DND-41 (cell line): ENCODE measurements at regions not wholly inside any gene's neighbourhood (a gene's known extent, or its start where the extent isn't known, plus 50 kb on each side); places are given as distances from the start of the nearest gene placed in this dataset.

Experiments used
- ATAC-seq: fragments of 200-7000 bp; cut with Tn5 transposase; 3 replicates; pipeline ENCODE4 v1.9.1; 2021; ENCODE audit warnings: low read depth; ENCODE audit not compliant: insufficient read depth
- DNase-seq: peaks from one replicate; pipeline ENCODE4 v3.0.0-alpha.2; 2020
- H2AFZ ChIP-seq: 2 replicates; pipeline ENCODE4 v1.6.0; 2012; ENCODE audit warnings: low read depth, low read length
- H3K27ac ChIP-seq: 2 replicates; pipeline ENCODE4 v1.5.1; 2012; ENCODE audit warnings: low read length, inconsistent platforms
- H3K27me3 ChIP-seq: fragments of 200-600 bp; sonication (generic); 2 replicates; pipeline ENCODE4 v1.6.0; 2012; ENCODE audit warnings: low read length, mild to moderate bottlenecking, inconsistent platforms; ENCODE audit not compliant: insufficient read depth, poor library complexity
- H3K36me3 ChIP-seq: 2 replicates; pipeline ENCODE4 v1.5.1; 2012; ENCODE audit warnings: low read length, inconsistent platforms; ENCODE audit not compliant: insufficient read depth
- H3K4me1 ChIP-seq: 2 replicates; pipeline ENCODE4 v1.5.1; 2012; ENCODE audit warnings: mild to moderate bottlenecking, low read length; ENCODE audit not compliant: insufficient read depth
- H3K4me2 ChIP-seq: 2 replicates; pipeline ENCODE4 v1.6.0; 2012; ENCODE audit warnings: mild to moderate bottlenecking, moderate library complexity, low read length, inconsistent platforms; ENCODE audit not compliant: insufficient read depth
- H3K4me3 ChIP-seq, 2 experiments: fragments of 200-600 bp in 1 of 2; shearing (Covaris generic) in 1 of 2; 2 replicates each; pipeline ENCODE4 v1.5.1; 2012 to 2016; ENCODE audit warnings: inconsistent platforms in 2 of 2, low read length in 2 of 2, mild to moderate bottlenecking in 2 of 2, low read depth in 1 of 2, moderate library complexity in 1 of 2
- H3K79me2 ChIP-seq: 2 replicates; pipeline ENCODE4 v1.6.0; 2012; ENCODE audit warnings: low read length, inconsistent platforms; ENCODE audit not compliant: insufficient read depth
- H3K9ac ChIP-seq: 2 replicates; pipeline ENCODE4 v1.6.0; 2012; ENCODE audit warnings: low read depth, mild to moderate bottlenecking, inconsistent platforms, low read length, moderate library complexity
- H3K9me3 ChIP-seq: 2 replicates; pipeline ENCODE4 v1.5.1; 2012; ENCODE audit warnings: low read length, moderate library complexity, mild to moderate bottlenecking, inconsistent platforms; ENCODE audit not compliant: insufficient read depth, severe bottlenecking
- H4K20me1 ChIP-seq: 2 replicates; pipeline ENCODE4 v1.6.0; 2012; ENCODE audit warnings: low read length; ENCODE audit not compliant: insufficient read depth
- CTCF ChIP-seq: IDR thresholded peaks from 2 replicates; pipeline ENCODE4 v1.5.1; 2012; ENCODE audit warnings: borderline replicate concordance, low read length, moderate library complexity, mild to moderate bottlenecking; ENCODE audit not compliant: poor library complexity, severe bottlenecking; ENCODE audit errors: extremely low read depth
- EZH2 ChIP-seq: IDR thresholded peaks from 3 replicates; pipeline ENCODE4 v1.6.1; 2012; ENCODE audit warnings: borderline replicate concordance, low read depth, mild to moderate bottlenecking, moderate library complexity, low read length, inconsistent platforms; ENCODE audit not compliant: severe bottlenecking

DNA sequence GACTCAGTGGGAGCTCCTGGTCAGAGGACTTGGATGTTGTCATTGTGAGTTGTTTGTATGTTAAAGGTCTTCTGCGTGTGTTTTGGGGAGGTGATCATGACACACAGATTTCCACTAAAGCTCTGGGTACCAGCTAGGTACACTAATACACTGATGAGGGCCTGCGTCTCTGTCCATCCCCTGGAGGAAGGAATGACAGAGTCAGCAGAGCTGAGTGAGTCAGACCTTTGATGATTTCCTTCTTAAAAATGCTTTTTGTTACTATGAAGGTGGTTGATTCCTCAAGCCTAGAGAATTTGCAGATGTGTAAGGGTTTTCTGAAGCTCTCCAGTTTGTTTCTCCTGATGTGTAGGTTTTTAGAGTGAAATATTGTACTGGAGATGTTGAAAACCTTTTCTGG lies 424.1 kb upstream of the TPM1 start:
- TF ChIP-seq EZH2 (no peak), CTCF (no peak)
- DNase-seq: no peak
- no peaks in the 10 kb centered on the region for H3K9me3 ChIP-seq
- H3K9ac ChIP-seq: no peak overlapping the region
- H4K20me1 ChIP-seq: no peaks in the 10 kb centered on the region
- H3K36me3 ChIP-seq: no peaks in the 10 kb centered on the region
- ATAC-seq: no peak
- H3K4me2 ChIP-seq: no peak overlapping the region
- H3K79me2 ChIP-seq: no peaks in the 10 kb centered on the region
- H2AFZ ChIP-seq: no peak overlapping the region
- H3K27ac ChIP-seq: no peak overlapping the region
- H3K4me1 ChIP-seq: no peaks in the 10 kb centered on the region
- H3K27me3 ChIP-seq: peaks cover 3% of the 10 kb centered on the region
- no peak overlapping the region for H3K4me3 ChIP-seq

- no peaks in the 10 kb centered on the region for H3K4me1 ChIP-seq
- H3K79me2 ChIP-seq: no peaks in the 10 kb centered on the region
- no peak overlapping the region for H2AFZ ChIP-seq
- no peak for ATAC-seq
- H3K27ac ChIP-seq: no peak overlapping the region
- H3K9ac ChIP-seq: no peak overlapping the region
- no peaks in the 10 kb centered on the region for H3K9me3 ChIP-seq
- H3K4me2 ChIP-seq: no peak overlapping the region
- no peaks in the 10 kb centered on the region for H3K36me3 ChIP-seq
- H3K27me3 ChIP-seq: peaks cover 3% of the 10 kb centered on the region
- no peak overlapping the region for H3K4me3 ChIP-seq
- TF ChIP-seq EZH2 (no peak), CTCF (no peak)
- DNase-seq: no peak
- no peaks in the 10 kb centered on the region for H4K20me1 ChIP-seq
Measured at GRCh38 chr15:62618846-62619504, 423.6 kb upstream of the TPM1 start.

- no peak for ATAC-seq
Measured at GRCh38 chr15:62619526-62619925, 423.0 kb upstream of the TPM1 start.

More at GRCh38 chr15:62619526-62619925, 423.0 kb upstream of the TPM1 start:
- Histone ChIP-seq H2AFZ (no peak overlapping the region), H3K27me3 (peaks cover 3% of the 10 kb centered on the region), H3K4me3 (no peak overlapping the region), H3K4me1 (no peaks in the 10 kb centered on the region), H3K36me3 (no peaks in the 10 kb centered on the region), H3K9ac (no peak overlapping the region), H4K20me1 (no peaks in the 10 kb centered on the region), H3K4me2 (no peak overlapping the region), H3K79me2 (no peaks in the 10 kb centered on the region), H3K9me3 (no peaks in the 10 kb centered on the region), H3K27ac (no peak overlapping the region)
- TF ChIP-seq EZH2 (no peak), CTCF (no peak)
- no peak for DNase-seq
